Parathyroid adenoma (tissue), 2 donors: ENCODE measurements at regions not wholly inside any gene's neighbourhood (a gene's known extent, or its start where the extent isn't known, plus 50 kb on each side); places are given as distances from the start of the nearest gene placed in this dataset.
A peak's percentile ranks its signal among the peaks of the same experiment; 100 is the strongest.

Experiments
- H2AFZ ChIP-seq: fragments of 300-600 bp; sonication (generic); one replicate; pipeline ENCODE4 v1.7.0; 2017; ENCODE audit warnings: antibody characterized with exemption, mild to moderate bottlenecking
- H3K27ac ChIP-seq: fragments of 300-600 bp; sonication (generic); one replicate; pipeline ENCODE4 v1.7.0; 2017
- H3K27me3 ChIP-seq: fragments of 300-600 bp; sonication (generic); one replicate; pipeline ENCODE4 v1.7.0; 2017; ENCODE audit warnings: low read length; ENCODE audit not compliant: control insufficient read depth, insufficient read depth
- H3K36me3 ChIP-seq: fragments of 300-600 bp; sonication (generic); one replicate; pipeline ENCODE4 v1.7.0; 2017; ENCODE audit warnings: low read length; ENCODE audit not compliant: control insufficient read depth, insufficient read depth
- H3K4me1 ChIP-seq: fragments of 300-600 bp; sonication (generic); one replicate; pipeline ENCODE4 v1.7.0; 2017; ENCODE audit warnings: control low read depth
- H3K4me2 ChIP-seq: fragments of 300-600 bp; sonication (generic); one replicate; pipeline ENCODE4 v1.7.0; 2017; ENCODE audit warnings: low read length
- H3K4me3 ChIP-seq: fragments of 300-600 bp; sonication (generic); one replicate; pipeline ENCODE4 v1.7.0; 2017; ENCODE audit warnings: low read depth, low read length
- H3K79me2 ChIP-seq: fragments of 300-600 bp; sonication (generic); one replicate; pipeline ENCODE4 v1.7.0; 2017; ENCODE audit warnings: control low read depth
- H3K9ac ChIP-seq: fragments of 300-600 bp; sonication (generic); one replicate; pipeline ENCODE4 v1.7.0; 2017; ENCODE audit warnings: mild to moderate bottlenecking
- H3K9me3 ChIP-seq: fragments of 300-600 bp; sonication (generic); one replicate; pipeline ENCODE4 v1.7.0; 2017; ENCODE audit warnings: low read length; ENCODE audit not compliant: control insufficient read depth
- CTCF ChIP-seq: fragments of 300-600 bp; sonication (generic); IDR thresholded peaks from one replicate; pipeline ENCODE4 v1.7.0; 2017; ENCODE audit warnings: antibody characterized with exemption, mild to moderate bottlenecking
- donor health status: primary hyperparathyroidism.

- no peaks in the 10 kb centered on the region for H3K9me3 ChIP-seq
- H3K79me2 ChIP-seq = no peaks in the 10 kb centered on the region
- H3K4me3 ChIP-seq = no peak overlapping the region
- no peak overlapping the region for H2AFZ ChIP-seq
- H3K9ac ChIP-seq = no peak overlapping the region
- no peaks in the 10 kb centered on the region for H3K4me1 ChIP-seq
- no peaks in the 10 kb centered on the region for H3K36me3 ChIP-seq
- no peaks in the 10 kb centered on the region for H3K27me3 ChIP-seq
- H3K4me2 ChIP-seq = no peak overlapping the region
- no peak for TF ChIP-seq CTCF
- H3K27ac ChIP-seq = no peak overlapping the region
Measured at GRCh38 chr12:132416827-132417226, 73.1 kb upstream of the FBRSL1 start.

- no peaks in the 10 kb centered on the region for H3K27me3 ChIP-seq
- no peak for TF ChIP-seq CTCF
- no peaks in the 10 kb centered on the region for H3K79me2 ChIP-seq
- no peak overlapping the region for H3K9ac ChIP-seq
- no peak overlapping the region for H3K4me3 ChIP-seq
- no peaks in the 10 kb centered on the region for H3K9me3 ChIP-seq
- H3K4me2 ChIP-seq = no peak overlapping the region
- no peaks in the 10 kb centered on the region for H3K36me3 ChIP-seq
- H3K4me1 ChIP-seq = no peaks in the 10 kb centered on the region
- H3K27ac ChIP-seq = no peak overlapping the region
- H2AFZ ChIP-seq = no peak overlapping the region
Measured at GRCh38 chr12:132416121-132416673, 73.8 kb upstream of the FBRSL1 start.

- H3K27ac ChIP-seq = no peak overlapping the region
- no peak overlapping the region for H3K4me3 ChIP-seq
- no peak for TF ChIP-seq CTCF
Measured at GRCh38 chr12:132415327-132416120, 74.4 kb upstream of the FBRSL1 start.

GRCh38 chr12:132414634-132415326, 75.2 kb upstream of the FBRSL1 start:
- Histone ChIP-seq H3K79me2 (no peaks in the 10 kb centered on the region), H3K9ac (no peak overlapping the region), H3K9me3 (no peaks in the 10 kb centered on the region), H2AFZ (peak overlapping the region; percentile 41), H3K4me3 (no peak overlapping the region), H3K27me3 (no peaks in the 10 kb centered on the region), H3K4me2 (no peak overlapping the region), H3K27ac (no peak overlapping the region), H3K36me3 (no peaks in the 10 kb centered on the region), H3K4me1 (no peaks in the 10 kb centered on the region)
- TF ChIP-seq CTCF = peak; percentile 93

More at GRCh38 chr12:132415327-132416120, 74.4 kb upstream of the FBRSL1 start:
- H3K4me2 ChIP-seq = no peak overlapping the region
- H3K9ac ChIP-seq = no peak overlapping the region
- H2AFZ ChIP-seq = no peak overlapping the region
- H3K79me2 ChIP-seq = no peaks in the 10 kb centered on the region
- H3K36me3 ChIP-seq = no peaks in the 10 kb centered on the region
- H3K27me3 ChIP-seq = no peaks in the 10 kb centered on the region
- H3K9me3 ChIP-seq = no peaks in the 10 kb centered on the region
- H3K4me1 ChIP-seq = no peaks in the 10 kb centered on the region
